ENCODE measurements at regions not wholly inside any gene's neighbourhood (a gene's known extent, or its start where the extent isn't known, plus 50 kb on each side); places are given as distances from the start of the nearest gene placed in this dataset.

DNA sequence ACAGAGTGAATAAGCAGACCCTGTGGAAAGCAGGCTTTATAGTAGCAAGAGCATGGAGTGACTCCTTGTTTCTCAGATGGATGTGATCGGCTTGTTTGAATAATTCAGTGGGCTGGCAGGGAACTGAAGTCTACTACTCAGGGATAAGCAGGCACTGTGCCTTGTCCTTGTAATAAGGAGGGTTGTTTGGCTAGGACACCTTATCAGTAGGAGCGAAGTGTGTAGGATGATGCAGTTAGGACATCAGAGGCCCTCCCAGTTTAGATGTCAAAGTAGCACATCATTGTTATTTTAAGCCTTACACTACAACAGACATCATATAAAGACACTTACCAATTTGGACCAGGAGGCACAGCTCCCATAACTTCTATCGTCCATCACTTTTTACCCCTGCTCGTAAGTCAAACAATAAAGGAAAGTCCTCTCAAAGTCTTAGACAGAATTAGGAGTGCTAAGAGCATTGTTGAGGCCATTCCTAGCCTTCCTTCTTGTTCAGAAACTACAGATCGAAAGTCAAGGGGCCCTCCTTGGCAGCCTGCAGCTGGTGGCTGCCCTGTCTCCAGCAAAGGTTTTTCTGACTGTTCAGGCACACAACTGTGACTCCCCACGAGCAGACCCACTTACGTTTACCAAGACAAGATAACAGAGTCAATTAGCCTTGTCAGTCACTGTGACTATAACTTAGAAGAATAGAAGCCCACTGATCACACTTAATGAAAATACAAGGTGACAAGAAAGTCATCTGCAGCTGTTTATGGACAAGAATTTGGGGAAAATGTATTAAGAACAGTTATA is 218.6 kb downstream of the SNX18 start:
- TF ChIP-seq POLR2AphosphoS5 (IDR thresholded peaks at IDR 0.05; ENCODE audit: low read depth, low read length) = no peak
- TF ChIP-seq TAF1 (IDR thresholded peaks at IDR 0.05; ENCODE audit: borderline replicate concordance, insufficient read depth, low read length) = no peak
- TF ChIP-seq SIN3A (IDR thresholded peaks at IDR 0.05; ENCODE audit: borderline replicate concordance, insufficient read depth, low read length) = no peak
- TF ChIP-seq, protein P1, sequence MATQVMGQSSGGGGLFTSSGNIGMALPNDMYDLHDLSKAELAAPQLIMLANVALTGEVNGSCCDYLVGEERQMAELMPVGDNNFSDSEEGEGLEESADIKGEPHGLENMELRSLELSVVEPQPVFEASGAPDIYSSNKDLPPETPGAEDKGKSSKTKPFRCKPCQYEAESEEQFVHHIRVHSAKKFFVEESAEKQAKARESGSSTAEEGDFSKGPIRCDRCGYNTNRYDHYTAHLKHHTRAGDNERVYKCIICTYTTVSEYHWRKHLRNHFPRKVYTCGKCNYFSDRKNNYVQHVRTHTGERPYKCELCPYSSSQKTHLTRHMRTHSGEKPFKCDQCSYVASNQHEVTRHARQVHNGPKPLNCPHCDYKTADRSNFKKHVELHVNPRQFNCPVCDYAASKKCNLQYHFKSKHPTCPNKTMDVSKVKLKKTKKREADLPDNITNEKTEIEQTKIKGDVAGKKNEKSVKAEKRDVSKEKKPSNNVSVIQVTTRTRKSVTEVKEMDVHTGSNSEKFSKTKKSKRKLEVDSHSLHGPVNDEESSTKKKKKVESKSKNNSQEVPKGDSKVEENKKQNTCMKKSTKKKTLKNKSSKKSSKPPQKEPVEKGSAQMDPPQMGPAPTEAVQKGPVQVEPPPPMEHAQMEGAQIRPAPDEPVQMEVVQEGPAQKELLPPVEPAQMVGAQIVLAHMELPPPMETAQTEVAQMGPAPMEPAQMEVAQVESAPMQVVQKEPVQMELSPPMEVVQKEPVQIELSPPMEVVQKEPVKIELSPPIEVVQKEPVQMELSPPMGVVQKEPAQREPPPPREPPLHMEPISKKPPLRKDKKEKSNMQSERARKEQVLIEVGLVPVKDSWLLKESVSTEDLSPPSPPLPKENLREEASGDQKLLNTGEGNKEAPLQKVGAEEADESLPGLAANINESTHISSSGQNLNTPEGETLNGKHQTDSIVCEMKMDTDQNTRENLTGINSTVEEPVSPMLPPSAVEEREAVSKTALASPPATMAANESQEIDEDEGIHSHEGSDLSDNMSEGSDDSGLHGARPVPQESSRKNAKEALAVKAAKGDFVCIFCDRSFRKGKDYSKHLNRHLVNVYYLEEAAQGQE (IDR thresholded peaks at IDR 0.05; ENCODE audit: insufficient read depth in 1 of 2, low read depth in 2 of 2, low read length in 2 of 2) = no peak

All from PFSK-1 (cell line).